ENCODE measurements at regions not wholly inside any gene's neighbourhood (a gene's known extent, or its start where the extent isn't known, plus 50 kb on each side); places are given as distances from the start of the nearest gene placed in this dataset.
"Not testable (repeated sequence)": the region's sequence is repeated elsewhere in the genome, so short reads cannot be mapped to it uniquely, and the experiment has no call there.

GRCh38 chr1:164141797-164142196, 417.2 kb upstream of the PBX1 start:
- ChIA-PET POLR2A (no interaction called here), CTCF (interaction anchor here (1.0 kb wide), 1 partner anchor 12 kb away, joined by 4 read pairs; no protein-coding TSS in a partner anchor)
- no peak for DNase-seq (ENCODE audit: extremely low spot score)
- TF ChIP-seq CTCF (IDR thresholded peaks at IDR 0.05; ENCODE audit: control extremely low read depth, extremely low read depth, low read depth, missing control alignments): no peak

- DNase-seq (ENCODE audit: extremely low spot score): no peak
- CTCF ChIA-PET: interaction anchor here (1.0 kb wide), 1 partner anchor 13 kb away, joined by 4 read pairs; no protein-coding TSS in a partner anchor
- TF ChIP-seq CTCF (IDR thresholded peaks at IDR 0.05; ENCODE audit: control extremely low read depth, extremely low read depth, low read depth, missing control alignments): no peak
- POLR2A ChIA-PET: no interaction called here
These were observed 404.4 kb upstream of the PBX1 start for GRCh38 chr1:164154622-164155021.

GRCh38 chr1:164155347-164155746, 403.6 kb upstream of the PBX1 start:
- TF ChIP-seq CTCF (IDR thresholded peaks at IDR 0.05; ENCODE audit: control extremely low read depth, extremely low read depth, low read depth, missing control alignments): no peak
- POLR2A ChIA-PET: no interaction called here
- CTCF ChIA-PET: no interaction called here
- no peak for DNase-seq (ENCODE audit: extremely low spot score)

GRCh38 chr1:164163289-164163849, 395.6 kb upstream of the PBX1 start:
- ChIA-PET CTCF (no interaction called here), POLR2A (no interaction called here)
- DNase-seq (ENCODE audit: extremely low spot score): no peak
- no peak for TF ChIP-seq CTCF (IDR thresholded peaks at IDR 0.05; ENCODE audit: control extremely low read depth, extremely low read depth, low read depth, missing control alignments)

GRCh38 chr1:164165466-164165865, 393.5 kb upstream of the PBX1 start:
- POLR2A ChIA-PET: no interaction called here
- TF ChIP-seq CTCF (IDR thresholded peaks at IDR 0.05; ENCODE audit: control extremely low read depth, extremely low read depth, low read depth, missing control alignments): no peak
- no peak for DNase-seq (ENCODE audit: extremely low spot score)
- CTCF ChIA-PET: no interaction called here

GRCh38 chr1:164166454-164166853, 392.5 kb upstream of the PBX1 start:
- CTCF ChIA-PET; DNase-seq (ENCODE audit: extremely low spot score); POLR2A ChIA-PET: not testable (repeated sequence)

- TF ChIP-seq CTCF (IDR thresholded peaks at IDR 0.05; ENCODE audit: control extremely low read depth, extremely low read depth, low read depth, missing control alignments): no peak
- POLR2A ChIA-PET: no interaction called here
- no peak for DNase-seq (ENCODE audit: extremely low spot score)
- CTCF ChIA-PET: no interaction called here
These were observed 381.9 kb upstream of the PBX1 start for GRCh38 chr1:164177118-164177517.
